Activated CD8-positive, alpha-beta memory T cell treated with anti-CD3 and anti-CD28 coated beads, Interleukin-2, amount 50 U/mL, for 24 hours (primary cell): ENCODE measurements at regions not wholly inside any gene's neighbourhood (a gene's known extent, or its start where the extent isn't known, plus 50 kb on each side); places are given as distances from the start of the nearest gene placed in this dataset.

ENCODE experiments used
- DNase-seq: peaks from one replicate; pipeline ENCODE4 v3.0.0-alpha.2; 2020; ENCODE audit errors: extremely low read depth

GRCh38 chr22:47245286-47245685, 482.8 kb downstream of the TBC1D22A start:
- DNase-seq: no peak

- DNase-seq: no peak
These were observed 477.7 kb downstream of the TBC1D22A start for GRCh38 chr22:47240116-47240515.

GRCh38 chr22:47239474-47239860, 477.0 kb downstream of the TBC1D22A start:
- DNase-seq: no peak

DNA sequence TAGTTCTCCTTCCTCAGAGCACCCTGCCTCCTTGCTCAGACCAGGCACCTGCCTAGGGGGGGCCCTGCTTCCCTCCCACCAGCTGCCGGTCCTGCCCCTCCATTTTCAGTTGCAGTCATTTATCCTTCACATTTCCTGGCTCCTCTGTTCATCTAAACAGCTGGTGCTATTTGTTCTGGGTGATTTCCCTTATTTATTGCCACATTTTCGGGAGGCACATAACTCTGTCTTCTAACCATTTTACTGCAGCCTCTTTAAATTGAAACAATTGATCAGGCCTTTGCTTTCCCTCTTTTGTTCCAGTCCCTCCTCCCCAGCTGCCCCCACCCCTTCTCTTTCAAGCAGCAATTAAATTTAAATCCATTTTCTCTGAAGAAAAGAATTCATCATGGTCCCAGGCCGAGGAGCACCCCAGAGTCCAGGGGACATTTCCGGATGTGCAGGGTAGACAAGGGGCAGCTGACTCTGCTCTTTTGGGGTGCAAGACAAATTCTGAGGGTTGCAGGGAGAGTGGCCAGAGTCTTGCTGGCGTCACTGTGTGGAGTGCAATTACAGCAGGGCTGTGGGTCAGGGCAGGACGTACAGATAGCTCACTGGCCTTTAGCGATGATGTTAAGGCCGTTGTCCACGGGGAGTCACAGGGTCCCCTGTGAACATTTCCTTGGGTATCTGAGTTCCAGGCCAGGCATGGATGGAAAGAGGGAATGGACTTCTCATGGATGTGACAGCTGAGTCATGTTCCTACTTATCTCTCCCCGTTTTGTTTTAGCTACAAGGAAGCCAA, 476.4 kb downstream of the TBC1D22A start:
- DNase-seq: no peak

DNA sequence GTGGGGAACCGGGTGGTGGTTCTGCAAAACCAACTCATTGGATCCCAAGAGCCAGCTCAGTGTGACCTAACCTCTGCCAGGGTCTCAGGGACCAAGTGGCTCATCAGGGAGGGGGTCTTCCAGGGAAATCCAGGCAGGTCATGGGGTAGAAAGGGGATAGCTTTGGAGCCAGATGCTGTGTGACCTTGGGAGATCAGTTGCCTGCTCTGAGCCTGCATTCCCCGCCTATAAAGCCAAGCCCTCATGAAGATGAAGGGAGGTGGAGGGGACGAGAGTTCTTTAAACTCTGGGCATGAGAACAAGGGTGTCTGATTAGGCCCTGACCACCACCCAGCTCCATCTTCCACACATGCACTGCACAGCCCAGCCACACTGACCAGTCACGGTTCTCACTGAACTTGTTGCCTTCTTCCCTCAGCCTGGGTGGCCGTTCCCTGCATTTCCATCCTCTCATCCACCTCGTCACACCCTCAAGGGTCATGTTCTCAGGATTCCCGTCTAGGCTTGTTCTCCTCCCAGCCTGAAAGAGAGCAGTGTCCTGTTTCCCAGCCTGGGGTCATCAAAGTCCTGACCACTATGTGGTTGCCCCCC, 475.5 kb downstream of the TBC1D22A start:
- DNase-seq: no peak

DNA sequence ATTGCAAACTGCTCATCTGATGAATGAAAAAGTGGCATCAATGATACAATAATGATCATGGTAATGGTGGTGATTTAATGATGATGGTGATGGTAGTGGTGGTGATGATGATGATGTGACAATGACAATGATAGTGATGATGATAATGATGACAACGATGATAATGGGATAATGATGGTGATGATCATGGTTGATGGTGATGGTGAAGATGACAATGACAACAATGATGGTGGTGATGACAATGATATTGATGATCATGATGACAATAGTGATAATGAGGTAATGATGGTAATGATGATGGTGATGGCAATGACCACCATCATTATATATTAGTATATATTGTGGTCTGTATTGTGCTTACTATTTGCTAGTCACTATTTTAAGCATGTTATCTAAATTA, 474.3 kb downstream of the TBC1D22A start:
- DNase-seq: no peak

GRCh38 chr22:47236161-47236560, 473.7 kb downstream of the TBC1D22A start:
- DNase-seq: no peak

- no peak for DNase-seq
These were observed 471.1 kb downstream of the TBC1D22A start for GRCh38 chr22:47233316-47234243.

GRCh38 chr22:47232753-47233152, 470.3 kb downstream of the TBC1D22A start:
- DNase-seq: no peak

DNA sequence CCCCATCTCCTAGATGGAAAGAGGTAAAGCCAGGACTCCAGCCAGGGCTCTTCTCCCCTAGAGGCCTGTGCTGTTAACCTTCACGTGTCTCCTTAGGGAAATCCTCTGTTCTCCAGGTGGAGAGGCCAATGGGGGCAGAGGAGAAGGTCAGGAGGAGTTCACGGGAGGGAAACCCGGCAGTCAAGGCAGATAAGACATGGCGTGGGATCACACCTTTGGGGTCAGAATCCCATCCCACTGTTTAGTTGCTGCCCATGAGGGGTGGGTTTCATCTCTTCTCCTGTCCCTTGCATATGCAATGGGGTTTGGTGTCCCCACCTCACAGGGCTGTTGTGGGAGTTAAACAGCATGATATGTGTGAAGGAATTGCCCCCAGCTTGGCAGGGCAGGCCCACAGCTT, 469.7 kb downstream of the TBC1D22A start:
- DNase-seq: no peak

DNA sequence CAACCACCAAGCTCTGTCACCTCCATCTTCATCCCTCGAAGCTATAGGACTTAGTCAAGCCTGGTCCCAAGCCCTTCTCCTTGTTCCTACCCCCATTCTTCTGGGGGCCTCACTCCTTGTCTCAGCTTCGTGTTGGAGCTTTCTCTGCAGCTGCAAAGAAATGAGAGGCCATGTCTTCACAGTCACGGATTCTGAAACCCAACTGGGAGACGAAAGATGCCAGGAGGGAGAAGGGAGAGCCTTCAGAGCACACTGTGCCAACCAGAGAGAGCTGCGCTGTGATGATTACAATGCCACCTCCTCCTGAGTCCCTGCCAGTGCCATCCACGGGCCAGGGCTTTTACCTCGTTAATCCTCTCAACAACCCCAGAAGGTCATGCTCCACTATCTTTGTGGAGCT, 469.3 kb downstream of the TBC1D22A start:
- DNase-seq: no peak

GRCh38 chr22:47230741-47231140, 468.3 kb downstream of the TBC1D22A start:
- no peak for DNase-seq

- no peak for DNase-seq
These were observed 467.8 kb downstream of the TBC1D22A start for GRCh38 chr22:47230251-47230650.

DNA sequence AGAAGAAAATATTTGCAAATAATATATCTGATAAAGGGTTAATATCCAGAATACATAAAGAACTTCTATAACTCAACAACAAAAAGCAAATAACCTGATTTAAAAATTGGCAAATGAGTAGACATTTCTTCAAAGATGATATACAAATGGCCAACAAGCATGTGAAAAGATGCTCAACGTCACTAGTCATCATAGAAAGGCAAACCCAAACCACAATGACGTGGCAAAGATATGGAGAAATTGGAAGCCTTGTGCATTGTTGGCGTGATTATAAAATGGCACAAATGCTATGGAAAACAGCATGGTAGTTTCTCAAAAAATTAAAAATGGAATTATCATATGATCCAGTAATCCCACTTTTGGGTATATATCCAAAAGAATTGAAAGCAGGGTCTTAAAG, 466.3 kb downstream of the TBC1D22A start:
- no peak for DNase-seq

GRCh38 chr22:47225931-47226633, 463.6 kb downstream of the TBC1D22A start:
- DNase-seq: no peak

DNA sequence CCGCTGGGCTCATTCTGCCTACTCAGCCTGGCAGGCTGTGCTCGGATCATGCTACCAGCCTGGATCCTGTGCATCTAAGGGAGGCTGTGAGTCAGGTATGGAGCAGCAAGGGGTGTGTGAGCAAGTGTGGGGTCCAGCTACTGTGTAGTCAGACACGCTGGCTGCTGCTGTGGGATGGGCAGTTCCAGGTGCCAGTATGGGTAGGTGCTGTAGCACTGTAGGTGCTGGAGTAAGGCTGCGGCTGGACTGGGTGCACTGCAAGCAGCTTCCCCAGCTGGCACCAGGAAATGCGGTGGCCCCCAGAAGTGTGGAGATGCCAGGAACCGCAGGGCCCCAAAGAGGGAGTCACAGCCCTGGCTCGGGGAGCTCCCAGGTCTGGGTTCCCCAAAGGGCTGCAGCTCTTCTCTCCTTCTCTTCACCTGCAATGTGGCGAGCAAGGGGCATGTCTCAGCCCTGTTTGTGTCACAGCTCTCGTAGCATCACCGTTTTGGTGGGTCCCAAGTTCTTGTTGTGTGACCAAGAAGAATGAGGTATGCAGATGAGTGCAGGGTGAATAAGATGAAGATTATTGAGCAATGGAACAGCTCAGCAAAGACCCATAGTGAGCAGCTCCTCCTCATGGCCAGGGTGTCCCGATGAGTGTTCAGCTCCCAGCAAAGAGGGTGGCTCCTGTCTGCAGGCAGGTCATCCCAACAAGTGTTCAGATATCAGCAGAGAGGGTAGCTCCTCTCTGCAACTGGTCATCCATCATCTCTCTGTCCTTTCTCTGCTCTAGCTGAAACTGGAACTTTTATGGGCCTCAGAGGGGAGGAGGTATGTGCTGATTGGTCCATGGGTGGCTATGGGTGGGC, 462.9 kb downstream of the TBC1D22A start:
- DNase-seq: no peak
